HepG2 (cell line): ENCODE measurements at regions not wholly inside any gene's neighbourhood (a gene's known extent, or its start where the extent isn't known, plus 50 kb on each side); places are given as distances from the start of the nearest gene placed in this dataset.
"Not testable (repeated sequence)": the region's sequence is repeated elsewhere in the genome, so short reads cannot be mapped to it uniquely, and the experiment has no call there.

Source experiments
- ATAC-seq: fragments of 200-7000 bp; cut with Tn5 transposase; 3 replicates; pipeline ENCODE4 v1.9.1; 2020; ENCODE audit warnings: mild to moderate bottlenecking, moderate library complexity
- BruUV-seq: library from RNA; stranded (reverse); fragments of 400-500 nt; replicated peaks from 2 replicates; lab custom pipeline; 2021; lab: Mats Ljungman, UMichigan
- CTCF ChIA-PET: fragments of 300-600 bp; formaldehyde crosslinking; extraction: SDS; loops from one replicate; lab custom pipeline; 2021; ENCODE audit warnings: low total read pairs, inconsistent platforms, low intra/inter-chr PET ratio; lab: Yijun Ruan, JAX
- POLR2A ChIA-PET: fragments of 350-600 bp; sonication (Branson Sonifier 250); formaldehyde crosslinking; loops from one replicate; lab custom pipeline; 2020; ENCODE audit warnings: antibody characterized with exemption, inconsistent platforms; lab: Yijun Ruan, JAX
- DNase-seq: peaks from one replicate; pipeline ENCODE4 v3.0.0-alpha.2; 2015; ENCODE audit warnings: low spot score
- FAIRE-seq: peaks from 3 replicates; lab custom pipeline; 2011; peaks lifted over from hg19 to GRCh38; lab: Jason Lieb, UNC
- H2AFZ ChIP-seq: one replicate; pipeline ENCODE4 v1.6.1; 2011; ENCODE audit warnings: low read length, inconsistent platforms
- H3K27ac ChIP-seq: fragments of 300-600 bp; 3 replicates; pipeline ENCODE4 v1.8.0; 2011; ENCODE audit warnings: mixed run types, mild to moderate bottlenecking, mixed read lengths, low read length, inconsistent platforms; ENCODE audit not compliant: insufficient read depth; ENCODE audit errors: extremely low read length
- H3K27me3 ChIP-seq, 2 experiments: fragments of 200-600 bp in 1 of 2; 2 replicates in 1 of 2; 3 replicates in 1 of 2; pipeline versions ENCODE4 v1.6.0 to v1.8.0; 2011; ENCODE audit warnings: low read length in 2 of 2, mild to moderate bottlenecking in 2 of 2, moderate library complexity in 2 of 2, inconsistent platforms in 1 of 2; ENCODE audit not compliant: insufficient read depth in 2 of 2, control insufficient read depth in 1 of 2
- H3K36me3 ChIP-seq, 2 experiments: fragments of 200-600 bp in 1 of 2; replicated peaks in 1 of 2; 2 replicates in 1 of 2; 3 replicates in 1 of 2; pipeline versions ENCODE4 v1.5.1 to v1.8.0; 2011; ENCODE audit warnings: low read length in 2 of 2, inconsistent platforms in 1 of 2; ENCODE audit not compliant: insufficient read depth in 2 of 2, control insufficient read depth in 1 of 2
- H3K4me1 ChIP-seq: 2 replicates; pipeline ENCODE4 v1.5.1; 2012; ENCODE audit warnings: low read length, inconsistent platforms; ENCODE audit not compliant: insufficient read depth
- H3K4me2 ChIP-seq: 2 replicates; pipeline ENCODE4 v1.6.0; 2011; ENCODE audit warnings: low read depth, low read length, inconsistent platforms
- H3K4me3 ChIP-seq, 3 experiments: fragments of 200-600 bp in 1 of 3; sonication (generic), shearing (Covaris generic) in 1 of 3; replicated peaks in 1 of 3; 2 replicates each; pipeline ENCODE4 v1.5.1; 2011 to 2016; ENCODE audit warnings: low read length in 3 of 3, inconsistent platforms in 2 of 3, low read depth in 2 of 3, mild to moderate bottlenecking in 2 of 3, control low read depth in 1 of 3, mixed read lengths in 1 of 3; ENCODE audit not compliant: insufficient read depth in 1 of 3
- H3K79me2 ChIP-seq: one replicate; pipeline ENCODE4 v1.6.1; 2011; ENCODE audit warnings: low read length, inconsistent platforms; ENCODE audit not compliant: insufficient read depth
- H3K9ac ChIP-seq: 2 replicates; pipeline ENCODE4 v1.6.0; 2011; ENCODE audit warnings: mild to moderate bottlenecking, low read depth, low read length, inconsistent platforms; ENCODE audit not compliant: insufficient read depth
- H3K9me3 ChIP-seq: 2 replicates; pipeline ENCODE4 v1.5.1; 2012; ENCODE audit warnings: mild to moderate bottlenecking, low read length
- H4K20me1 ChIP-seq: 2 replicates; pipeline ENCODE4 v1.6.0; 2011; ENCODE audit warnings: inconsistent platforms, mild to moderate bottlenecking, low read length, moderate library complexity; ENCODE audit not compliant: insufficient read depth
- ELF3 ChIP-seq: IDR thresholded peaks from 2 replicates; pipeline ENCODE4 v1.6.1; 2016; ENCODE audit warnings: missing genetic modification reagents, missing compliant biosample characterization
- RBM22 ChIP-seq: fragments of 200-400 bp; formaldehyde crosslinking; optimal IDR thresholded peaks from 2 replicates; pipeline ENCODE3; 2017; ENCODE audit warnings: mild to moderate bottlenecking, low read length, moderate library complexity
- SATB2 ChIP-seq: sonication (generic); formaldehyde crosslinking; IDR thresholded peaks from 2 replicates; pipeline ENCODE4 v1.5.0; 2020; ENCODE audit warnings: missing genetic modification reagents
- TCF12 ChIP-seq, 2 experiments: fragments of 450-650 bp in 1 of 2; sonication (generic) in 1 of 2; formaldehyde crosslinking in 1 of 2; IDR thresholded peaks; 2 replicates each; pipeline versions ENCODE4 v1.6.1 to v1.8.0; 2017 to 2022; ENCODE audit warnings: antibody characterized with exemption in 1 of 2, mild to moderate bottlenecking in 1 of 2, missing genetic modification reagents in 1 of 2, moderate library complexity in 1 of 2
- THAP11 ChIP-seq: IDR thresholded peaks from 2 replicates; pipeline ENCODE4 v1.6.1; 2016; ENCODE audit warnings: missing biosample characterization, missing genetic modification reagents
- ZBTB20 ChIP-seq: sonication (generic); formaldehyde crosslinking; IDR thresholded peaks from 2 replicates; pipeline ENCODE4 v1.8.1; 2023; ENCODE audit warnings: missing genetic modification reagents, low read depth, mild to moderate bottlenecking, borderline replicate concordance
- ZNF296 ChIP-seq: sonication (generic); formaldehyde crosslinking; conservative IDR thresholded peaks from 2 replicates; pipeline ENCODE4 v1.5.0; 2020; ENCODE audit warnings: mild to moderate bottlenecking, missing genetic modification reagents
- WGBS: methylation state at CpG from one replicate; pipeline ENCODE4 v1.1.6; 2017; ENCODE audit warnings: low lambda C conversion rate; 5-methylcytosine and 5-hydroxymethylcytosine counted together
- in situ Hi-C: cut with HindIII; loops from 2 replicates; pipeline ENCODE4 v1.10.0; 2017; ENCODE audit warnings: low pct_unique_long_range_greater_than_20kb; ENCODE audit not compliant: extremely low pct_ligation_motif_present
- intact Hi-C: fragments of 100-400 bp; cut with micrococcal nuclease; formaldehyde crosslinking; loops from one replicate; pipeline ENCODE4 v1.10.0; 2022; ENCODE audit not compliant: unreplicated experiment
- TF ChIP-seq, protein P1 (sequence below): IDR thresholded peaks from 2 replicates; pipeline ENCODE4 v1.6.1; 2016; ENCODE audit warnings: mild to moderate bottlenecking, missing biosample characterization, missing genetic modification reagents
- TF ChIP-seq, protein P2 (sequence below): sonication (generic); formaldehyde crosslinking; IDR thresholded peaks from 2 replicates; pipeline ENCODE4 v1.4.0; 2020; ENCODE audit warnings: missing genetic modification reagents
- TF ChIP-seq, protein P3 (sequence below): sonication (generic); formaldehyde crosslinking; IDR thresholded peaks from 2 replicates; pipeline ENCODE4 v1.8.1; 2022; ENCODE audit warnings: mild to moderate bottlenecking, missing genetic modification reagents

DNA sequence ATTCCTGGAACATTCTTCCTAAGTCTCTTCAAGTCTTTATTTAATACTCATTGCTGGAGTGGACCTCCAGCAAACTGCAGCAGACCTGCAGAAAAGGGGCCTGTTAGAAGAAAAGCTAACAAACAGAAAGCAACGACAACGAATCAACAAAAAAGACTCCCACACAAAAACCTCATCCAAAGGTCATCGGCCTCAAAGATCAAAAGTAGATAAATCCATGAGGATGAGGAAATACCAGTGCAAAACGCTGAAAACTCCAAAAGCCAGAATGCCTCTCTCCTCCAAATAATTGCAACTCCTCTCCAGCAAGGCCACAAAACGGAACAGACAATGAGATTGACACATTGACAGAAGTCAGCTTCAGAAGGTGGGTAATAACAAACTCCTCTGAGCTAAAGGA lies 472.2 kb downstream of the C12orf50 start (continued):
- no peak for TF ChIP-seq ELF3 (CRISPR knock-in tag)
- TF ChIP-seq, protein P1, sequence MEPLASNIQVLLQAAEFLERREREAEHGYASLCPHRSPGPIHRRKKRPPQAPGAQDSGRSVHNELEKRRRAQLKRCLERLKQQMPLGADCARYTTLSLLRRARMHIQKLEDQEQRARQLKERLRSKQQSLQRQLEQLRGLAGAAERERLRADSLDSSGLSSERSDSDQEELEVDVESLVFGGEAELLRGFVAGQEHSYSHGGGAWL, result no peak
- TF ChIP-seq, protein P2, sequence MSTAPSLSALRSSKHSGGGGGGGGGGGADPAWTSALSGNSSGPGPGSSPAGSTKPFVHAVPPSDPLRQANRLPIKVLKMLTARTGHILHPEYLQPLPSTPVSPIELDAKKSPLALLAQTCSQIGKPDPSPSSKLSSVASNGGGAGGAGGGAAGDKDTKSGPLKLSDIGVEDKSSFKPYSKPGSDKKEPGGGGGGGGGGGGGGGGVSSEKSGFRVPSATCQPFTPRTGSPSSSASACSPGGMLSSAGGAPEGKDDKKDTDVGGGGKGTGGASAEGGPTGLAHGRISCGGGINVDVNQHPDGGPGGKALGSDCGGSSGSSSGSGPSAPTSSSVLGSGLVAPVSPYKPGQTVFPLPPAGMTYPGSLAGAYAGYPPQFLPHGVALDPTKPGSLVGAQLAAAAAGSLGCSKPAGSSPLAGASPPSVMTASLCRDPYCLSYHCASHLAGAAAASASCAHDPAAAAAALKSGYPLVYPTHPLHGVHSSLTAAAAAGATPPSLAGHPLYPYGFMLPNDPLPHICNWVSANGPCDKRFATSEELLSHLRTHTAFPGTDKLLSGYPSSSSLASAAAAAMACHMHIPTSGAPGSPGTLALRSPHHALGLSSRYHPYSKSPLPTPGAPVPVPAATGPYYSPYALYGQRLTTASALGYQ (CRISPR knock-in tag), result no peak
- no peak for TF ChIP-seq RBM22

DNA sequence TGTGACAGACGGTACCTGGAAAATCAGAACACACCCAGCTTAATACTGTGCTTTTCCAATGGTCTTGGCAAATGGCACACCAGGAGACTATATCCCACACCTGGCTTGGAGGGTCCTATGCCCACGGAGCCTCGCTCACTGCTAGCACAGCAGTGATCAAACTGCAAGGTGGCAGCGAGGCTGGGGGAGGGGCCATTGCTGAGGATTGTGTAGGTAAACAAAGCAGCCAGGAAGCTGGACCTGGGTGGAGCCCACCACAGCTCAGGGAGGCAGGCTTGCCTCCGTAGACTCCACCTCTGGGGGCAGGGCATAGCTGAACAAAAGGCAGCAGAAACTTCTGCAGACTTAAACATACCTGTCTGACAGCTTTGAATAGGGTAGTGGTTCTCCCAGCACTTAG lies 498.0 kb downstream of the C12orf50 start:
- WGBS, result 14% methylated on average over 4 of the region's 5 CpGs

DNA sequence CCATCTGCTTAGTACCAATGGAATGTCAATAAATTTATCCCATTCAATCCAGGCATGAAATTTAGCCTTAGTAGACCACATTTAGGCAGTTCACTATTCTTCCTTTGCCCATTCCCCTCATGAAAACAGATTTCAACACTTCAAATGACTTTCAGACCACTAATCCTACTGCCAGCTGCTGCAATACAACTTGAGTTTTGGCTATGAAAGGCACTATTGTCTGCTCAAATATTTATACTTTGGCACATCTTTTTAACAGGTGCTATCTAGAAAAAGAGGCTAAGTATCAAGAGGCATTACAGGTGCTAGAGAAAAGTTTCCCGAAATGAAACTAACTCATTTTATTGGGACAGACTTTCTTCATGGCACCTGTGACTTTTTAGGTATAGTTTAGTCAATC lies 499.8 kb downstream of the C12orf50 start:
- intact Hi-C loops (no loop called here), in situ Hi-C loops (no loop called here)
- no peaks in the 10 kb centered on the region for H3K4me1 ChIP-seq
- no peak for TF ChIP-seq SATB2
- no peak for TF ChIP-seq THAP11 (CRISPR knock-in tag)
- no peak for TF ChIP-seq TCF12 (IDR thresholded peaks at IDR 0.05)
- TF ChIP-seq TCF12 (CRISPR knock-in tag; IDR thresholded peaks at IDR 0.05), result no peak
- TF ChIP-seq, protein P3, sequence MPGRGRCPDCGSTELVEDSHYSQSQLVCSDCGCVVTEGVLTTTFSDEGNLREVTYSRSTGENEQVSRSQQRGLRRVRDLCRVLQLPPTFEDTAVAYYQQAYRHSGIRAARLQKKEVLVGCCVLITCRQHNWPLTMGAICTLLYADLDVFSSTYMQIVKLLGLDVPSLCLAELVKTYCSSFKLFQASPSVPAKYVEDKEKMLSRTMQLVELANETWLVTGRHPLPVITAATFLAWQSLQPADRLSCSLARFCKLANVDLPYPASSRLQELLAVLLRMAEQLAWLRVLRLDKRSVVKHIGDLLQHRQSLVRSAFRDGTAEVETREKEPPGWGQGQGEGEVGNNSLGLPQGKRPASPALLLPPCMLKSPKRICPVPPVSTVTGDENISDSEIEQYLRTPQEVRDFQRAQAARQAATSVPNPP (CRISPR knock-in tag), result no peak
- TF ChIP-seq ZNF296, result no peak
- TF ChIP-seq ZBTB20 (CRISPR knock-in tag), result no peak
- WGBS, result 0% methylated on average over 1 of the region's 1 CpG
- H3K27ac ChIP-seq, result no peak overlapping the region
- no peak overlapping the region for H3K9ac ChIP-seq
- H3K4me2 ChIP-seq, result no peak overlapping the region
- CTCF ChIA-PET, result no interaction called here
- no peaks in the 10 kb centered on the region for H3K27me3 ChIP-seq
- no peak for DNase-seq
- H3K4me3 ChIP-seq, result no peak overlapping the region
- no peak overlapping the region for H2AFZ ChIP-seq
- FAIRE-seq, result no peak
- ATAC-seq, result no peak
- POLR2A ChIA-PET, result no interaction called here
- H3K9me3 ChIP-seq, result peaks cover 48% of the 10 kb centered on the region
- H4K20me1 ChIP-seq, result no peaks in the 10 kb centered on the region
- no TSS peak for BruUV-seq
- no peaks in the 10 kb centered on the region for H3K79me2 ChIP-seq
- H3K36me3 ChIP-seq, result no peaks in the 10 kb centered on the region

More for the DNA sequence above, 498.0 kb downstream of the C12orf50 start:
- in situ Hi-C loops, H4K20me1 ChIP-seq, POLR2A ChIA-PET, H3K27ac ChIP-seq, H3K4me2 ChIP-seq, H3K27me3 ChIP-seq, intact Hi-C loops, H3K79me2 ChIP-seq, CTCF ChIA-PET, FAIRE-seq, ATAC-seq, H3K4me1 ChIP-seq, H3K9ac ChIP-seq, H3K36me3 ChIP-seq, H3K4me3 ChIP-seq, BruUV-seq, DNase-seq, H2AFZ ChIP-seq: not testable (repeated sequence)
- peaks cover 36% of the 10 kb centered on the region for H3K9me3 ChIP-seq
